HEK293 (cell line): ENCODE measurements at regions not wholly inside any gene's neighbourhood (a gene's known extent, or its start where the extent isn't known, plus 50 kb on each side); places are given as distances from the start of the nearest gene placed in this dataset.

Experiments used
- CTCF ChIA-PET: fragments of 350-600 bp; formaldehyde crosslinking; extraction: SDS; loops from one replicate; lab custom pipeline; 2021; ENCODE audit warnings: antibody characterized with exemption; lab: Yijun Ruan, JAX
- POLR2A ChIA-PET: fragments of 300-600 bp; formaldehyde crosslinking; extraction: SDS; loops from one replicate; lab custom pipeline; 2020; ENCODE audit warnings: antibody characterized with exemption, inconsistent platforms; lab: Yijun Ruan, JAX
- H3K27ac ChIP-seq: fragments of 200-500 bp; sonication (Bioruptor generic); 2 replicates; pipeline ENCODE4 v1.5.1; 2014; ENCODE audit warnings: low read depth, low read length, control low read depth, inconsistent platforms; ENCODE audit errors: extremely low read depth
- H3K36me3 ChIP-seq, 2 experiments: fragments of 200-500 bp in 1 of 2; sonication (Bioruptor generic) in 1 of 2; 1 replicate in 1 of 2; 2 replicates in 1 of 2; pipeline ENCODE4 v1.5.1; 2014 to 2017; ENCODE audit warnings: inconsistent platforms in 2 of 2, low read length in 2 of 2; ENCODE audit not compliant: control insufficient read depth in 2 of 2, insufficient read depth in 1 of 2
- H3K4me1 ChIP-seq: fragments of 200-500 bp; sonication (Bioruptor generic); 2 replicates; pipeline ENCODE4 v1.5.1; 2014; ENCODE audit warnings: mild to moderate bottlenecking, low read length, inconsistent platforms; ENCODE audit not compliant: control insufficient read depth, insufficient read depth
- H3K4me3 ChIP-seq: 2 replicates; pipeline ENCODE4 v1.5.1; 2011; ENCODE audit warnings: low read depth, mild to moderate bottlenecking, control low read depth, low read length, moderate library complexity
- H3K9me3 ChIP-seq: fragments of 200-500 bp; sonication (Bioruptor generic); 2 replicates; pipeline ENCODE4 v1.5.1; 2014; ENCODE audit warnings: low read depth, low read length, inconsistent platforms; ENCODE audit not compliant: control insufficient read depth, insufficient read depth
- ATF2 ChIP-seq: fragments of 450-650 bp; formaldehyde crosslinking; IDR thresholded peaks from 2 replicates; pipeline ENCODE4 v1.5.1; 2016; ENCODE audit warnings: missing biosample characterization, missing genetic modification characterization, low read depth
- IKZF3 ChIP-seq: fragments of 450-650 bp; IDR thresholded peaks from 2 replicates; pipeline ENCODE4 v1.5.0; 2018; ENCODE audit warnings: missing biosample characterization, mild to moderate bottlenecking, missing genetic modification characterization, moderate library complexity
- KLF9 ChIP-seq: fragments of 450-650 bp; formaldehyde crosslinking; IDR thresholded peaks from 2 replicates; pipeline ENCODE4 v1.5.1; 2016; ENCODE audit warnings: missing biosample characterization, missing genetic modification characterization, low read depth
- OSR2 ChIP-seq: fragments of 450-650 bp; formaldehyde crosslinking; IDR thresholded peaks from 2 replicates; pipeline ENCODE4 v1.5.1; 2016; ENCODE audit warnings: missing biosample characterization, missing genetic modification characterization
- ZBTB1 ChIP-seq: fragments of 450-650 bp; formaldehyde crosslinking; IDR thresholded peaks from 2 replicates; pipeline ENCODE4 v1.5.1; 2016; ENCODE audit warnings: missing biosample characterization, missing genetic modification characterization
- ZNF146 ChIP-seq: fragments of 450-650 bp; formaldehyde crosslinking; IDR thresholded peaks from 2 replicates; pipeline ENCODE4 v1.5.1; 2016; ENCODE audit warnings: missing biosample characterization, missing genetic modification characterization
- ZNF18 ChIP-seq: fragments of 450-650 bp; formaldehyde crosslinking; IDR thresholded peaks from 2 replicates; pipeline ENCODE4 v1.5.1; 2016; ENCODE audit warnings: missing biosample characterization, missing genetic modification characterization
- ZNF350 ChIP-seq: fragments of 450-650 bp; formaldehyde crosslinking; IDR thresholded peaks from 2 replicates; pipeline ENCODE4 v1.5.0; 2017; ENCODE audit warnings: missing biosample characterization, mild to moderate bottlenecking, missing genetic modification characterization
- ZNF37A ChIP-seq: fragments of 450-650 bp; IDR thresholded peaks from 2 replicates; pipeline ENCODE4 v1.5.1; 2018; ENCODE audit warnings: missing biosample characterization, missing genetic modification characterization
- ZNF391 ChIP-seq: fragments of 450-650 bp; formaldehyde crosslinking; IDR thresholded peaks from 2 replicates; pipeline ENCODE4 v1.5.1; 2016; ENCODE audit warnings: low read depth, missing biosample characterization, missing genetic modification characterization, borderline replicate concordance
- ZNF449 ChIP-seq: fragments of 450-650 bp; formaldehyde crosslinking; IDR thresholded peaks from 2 replicates; pipeline ENCODE4 v1.5.1; 2017; ENCODE audit warnings: missing biosample characterization, mild to moderate bottlenecking, missing genetic modification characterization, moderate library complexity
- ZNF514 ChIP-seq: fragments of 450-650 bp; formaldehyde crosslinking; IDR thresholded peaks from 2 replicates; pipeline ENCODE4 v1.5.1; 2016; ENCODE audit warnings: missing biosample characterization, missing genetic modification characterization
- ZNF785 ChIP-seq: fragments of 450-650 bp; formaldehyde crosslinking; IDR thresholded peaks from 2 replicates; pipeline ENCODE4 v1.5.1; 2016; ENCODE audit warnings: missing biosample characterization, missing genetic modification characterization
- ZNF837 ChIP-seq: fragments of 450-650 bp; formaldehyde crosslinking; IDR thresholded peaks from 2 replicates; pipeline ENCODE4 v1.5.1; 2016; ENCODE audit warnings: missing biosample characterization, missing genetic modification characterization
- ZSCAN16 ChIP-seq: fragments of 450-650 bp; formaldehyde crosslinking; IDR thresholded peaks from 2 replicates; pipeline ENCODE4 v1.5.1; 2016; ENCODE audit warnings: missing biosample characterization, missing genetic modification characterization
- ZSCAN4 ChIP-seq: fragments of 450-650 bp; formaldehyde crosslinking; IDR thresholded peaks from 2 replicates; pipeline ENCODE4 v1.5.1; 2017; ENCODE audit warnings: missing biosample characterization, missing genetic modification characterization
- ZXDB ChIP-seq: fragments of 450-650 bp; formaldehyde crosslinking; IDR thresholded peaks from 2 replicates; pipeline ENCODE4 v1.5.1; 2016; ENCODE audit warnings: missing biosample characterization, missing genetic modification characterization

- CTCF ChIA-PET, result no interaction called here
- Histone ChIP-seq H3K4me1 (no peaks in the 10 kb centered on the region), H3K9me3 (no peaks in the 10 kb centered on the region), H3K27ac (no peak overlapping the region), H3K4me3 (no peak overlapping the region)
- TF ChIP-seq ZNF37A (tag by site-specific recombination) (no peak), ZNF391 (tag by site-specific recombination) (no peak), ZNF146 (tag by site-specific recombination) (no peak)
- TF ChIP-seq, all 188 proteins: peak for 0
- H3K36me3 ChIP-seq, result no peaks in the 10 kb centered on the region
- POLR2A ChIA-PET, result no interaction called here
Measured at GRCh38 chr2:240310645-240311044, 124.8 kb upstream of the GPC1 start.

- CTCF ChIA-PET, result no interaction called here
- POLR2A ChIA-PET, result interaction anchor here (0.6 kb wide), 1 partner anchor 158 kb away, joined by 3 read pairs; no protein-coding TSS in a partner anchor
- no peak overlapping the region for H3K27ac ChIP-seq
- H3K36me3 ChIP-seq, result no peaks in the 10 kb centered on the region
- no peaks in the 10 kb centered on the region for H3K4me1 ChIP-seq
- no peaks in the 10 kb centered on the region for H3K9me3 ChIP-seq
- TF ChIP-seq ZNF18 (tag by site-specific recombination) (no peak), ATF2 (tag by site-specific recombination) (no peak), ZXDB (no peak), OSR2 (tag by site-specific recombination) (no peak), ZNF837 (tag by site-specific recombination) (no peak), ZNF785 (tag by site-specific recombination) (no peak), ZNF350 (no peak), ZNF514 (no peak), IKZF3 (no peak), ZSCAN4 (tag by site-specific recombination) (no peak), KLF9 (no peak), ZNF449 (no peak)
- H3K4me3 ChIP-seq, result no peak overlapping the region
Measured at GRCh38 chr2:240311821-240312220, 123.6 kb upstream of the GPC1 start.

GRCh38 chr2:240319221-240319854 lies 116.1 kb upstream of the GPC1 start:
- TF ChIP-seq ZSCAN16 (tag by site-specific recombination) (no peak), ZBTB1 (tag by site-specific recombination) (no peak)
- Histone ChIP-seq H3K27ac (no peak overlapping the region), H3K4me1 (no peaks in the 10 kb centered on the region), H3K9me3 (no peaks in the 10 kb centered on the region), H3K36me3 (no peaks in the 10 kb centered on the region), H3K4me3 (no peak overlapping the region)
- ChIA-PET POLR2A (no interaction called here), CTCF (no interaction called here)
